ENCODE measurements at regions not wholly inside any gene's neighbourhood (a gene's known extent, or its start where the extent isn't known, plus 50 kb on each side); places are given as distances from the start of the nearest gene placed in this dataset.

- TF ChIP-seq BCL3 (IDR thresholded peaks at IDR 0.05; ENCODE audit: borderline replicate concordance, insufficient read depth, low read depth, low read length, poor library complexity, severe bottlenecking) (no peak), IKZF1 (conservative IDR thresholded peaks at IDR 0.05) (peak; percentile 71)
These were observed 62.8 kb upstream of the BCAR3 start (continued) for GRCh38 chr1:93744299-93744988.

GRCh38 chr1:93743465-93743864 lies 61.8 kb upstream of the BCAR3 start:
- RAD21 ChIA-PET (ENCODE audit: unreplicated experiment) = interaction anchor here (0.7 to 3.1 kb wide), 3 partner anchors 28 to 111 kb away, joined by 3 to 15 read pairs (median 3); no protein-coding TSS in a partner anchor
- in situ Hi-C loops (cut with MboI) = no loop called here
- Histone ChIP-seq H3K9me3 (replicated peaks; ENCODE audit: control insufficient read depth, insufficient read depth, low read length) (peaks cover 2% of the 10 kb centered on the region; the same call in 1 of the 3 replicates), H3K36me3 (ENCODE audit: control insufficient read depth in 2 of 2, insufficient read depth in 2 of 2, low read length in 1 of 2) (no peaks in the 10 kb centered on the region), H3K4me3 (no peak overlapping the region), H3K4me1 (ENCODE audit: control insufficient read depth, insufficient read depth, low read length) (peaks cover 13% of the 10 kb centered on the region), H3K9ac (ENCODE audit: control insufficient read depth, insufficient read depth, low read length) (no peak overlapping the region), H3K27ac (ENCODE audit: control insufficient read depth, insufficient read depth) (no peak overlapping the region), H2AFZ (ENCODE audit: control insufficient read depth, low read depth, low read length) (no peak overlapping the region), H3K27me3 (replicated peaks in 1 of 2; ENCODE audit: control insufficient read depth in 2 of 2, insufficient read depth in 2 of 2, low read length in 1 of 2) (no peaks in the 10 kb centered on the region), H3K4me2 (ENCODE audit: control insufficient read depth, insufficient read depth) (no peak overlapping the region), H3K79me2 (ENCODE audit: control insufficient read depth, insufficient read depth, low read length) (no peaks in the 10 kb centered on the region), H4K20me1 (ENCODE audit: control insufficient read depth, insufficient read depth) (no peaks in the 10 kb centered on the region)
- POLR2A ChIA-PET = interaction anchor here (1.1 kb wide), 1 partner anchor 28 kb away, joined by 4 read pairs; no protein-coding TSS in a partner anchor
- CTCF ChIA-PET = interaction anchor here (1.0 to 3.1 kb wide), 3 partner anchors 8 to 41 kb away, joined by 3 to 11 read pairs (median 3); no protein-coding TSS in a partner anchor
- WGBS (ENCODE audit: insufficient coverage, insufficient replicate concordance, low lambda C conversion rate, missing lambda C conversion rate) = 92% methylated on average over 1 of the region's 1 CpG
- no TSS peak for BruUV-seq (replicated peaks)
- no peak for ATAC-seq
- intact Hi-C loops (cut with micrococcal nuclease; ENCODE audit: unreplicated experiment) = no loop called here
- FAIRE-seq = no peak
- no peak for DNase-seq (ENCODE audit: low read depth, low spot score)
- SMC1A ChIA-PET (ENCODE audit: uncharacterized antibody, unreplicated experiment) = interaction anchor here (1.1 to 3.7 kb wide), 9 partner anchors 12 to 113 kb away, joined by 3 to 26 read pairs (median 4); no protein-coding TSS in a partner anchor
- no peak for TF ChIP-seq NR2C2 (IDR thresholded peaks at IDR 0.05; ENCODE audit: borderline replicate concordance, control insufficient read depth, insufficient read length, low read depth)
- no peak for TF ChIP-seq SP1 (IDR thresholded peaks at IDR 0.05; ENCODE audit: low read depth, low read length)
- TF ChIP-seq CHD1 (IDR thresholded peaks at IDR 0.05; ENCODE audit: low read depth, low read length) = no peak
- TF ChIP-seq SIX5 (IDR thresholded peaks at IDR 0.05; ENCODE audit: low read depth, low read length, severe bottlenecking) = no peak
- no peak for TF ChIP-seq ZBED1 (IDR thresholded peaks at IDR 0.05; ENCODE audit: borderline replicate concordance)
- TF ChIP-seq FOXK2 (IDR thresholded peaks at IDR 0.05) = no peak
- TF ChIP-seq USF2 (IDR thresholded peaks at IDR 0.05; ENCODE audit: borderline replicate concordance, low read depth, low read length) = no peak
- no peak for TF ChIP-seq MTA3 (IDR thresholded peaks at IDR 0.05; ENCODE audit: borderline replicate concordance, low read length)
- no peak for TF ChIP-seq ESRRA (IDR thresholded peaks at IDR 0.05; ENCODE audit: low read length)
- no peak for TF ChIP-seq SMAD5 (IDR thresholded peaks at IDR 0.05; ENCODE audit: low read depth)
- TF ChIP-seq HSF1 (IDR thresholded peaks at IDR 0.05; ENCODE audit: low read depth, low read length) = no peak
- no peak for TF ChIP-seq SMAD1 (IDR thresholded peaks at IDR 0.05; ENCODE audit: low read depth, partially characterized antibody)
- no peak for TF ChIP-seq KLF5 (IDR thresholded peaks at IDR 0.05; ENCODE audit: partially characterized antibody)
- TF ChIP-seq BMI1 (IDR thresholded peaks at IDR 0.05; ENCODE audit: borderline replicate concordance) = no peak
- no peak for TF ChIP-seq FOXM1 (IDR thresholded peaks at IDR 0.05; ENCODE audit: low read depth, low read length)
- TF ChIP-seq SPI1 (IDR thresholded peaks at IDR 0.05; ENCODE audit: borderline replicate concordance, insufficient read depth, low read depth, low read length) = no peak

Measured in GM12878 (cell line).